OCI-LY3 (cell line): ENCODE measurements at regions not wholly inside any gene's neighbourhood (a gene's known extent, or its start where the extent isn't known, plus 50 kb on each side); places are given as distances from the start of the nearest gene placed in this dataset.

Source experiments
- H2AFZ ChIP-seq: fragments of 200-600, 300-600 bp; shearing (Covaris generic); 2 replicates; pipeline ENCODE4 v1.6.0; 2014; ENCODE audit warnings: antibody characterized with exemption, low read depth, low read length
- H3K27ac ChIP-seq: fragments of 200-600, 300-600 bp; sonication (generic); 2 replicates; pipeline ENCODE4 v1.5.1; 2014; ENCODE audit warnings: mild to moderate bottlenecking, low read length, moderate library complexity, mixed read lengths
- H3K27me3 ChIP-seq: fragments of 200-600, 300-600 bp; sonication (generic); 2 replicates; pipeline ENCODE4 v1.6.1; 2014; ENCODE audit warnings: low read depth, low read length, mixed read lengths
- H3K36me3 ChIP-seq: fragments of 200-600, 300-600 bp; sonication (generic); replicated peaks from 2 replicates; pipeline ENCODE3; 2014; ENCODE audit warnings: low read depth, low read length, mixed read lengths
- H3K4me1 ChIP-seq: fragments of 300-600, 200-600 bp; sonication (generic); 2 replicates; pipeline ENCODE4 v1.6.1; 2014; ENCODE audit warnings: low read length, mixed read lengths
- H3K4me2 ChIP-seq: fragments of 200-600, 300-600 bp; sonication (generic); 2 replicates; pipeline ENCODE4 v1.6.1; 2014; ENCODE audit warnings: low read length, mixed read lengths
- H3K4me3 ChIP-seq: fragments of 300-600, 200-600 bp; sonication (generic); 2 replicates; pipeline ENCODE4 v1.5.1; 2014; ENCODE audit warnings: antibody characterized with exemption, mild to moderate bottlenecking, low read length, moderate library complexity
- H3K79me2 ChIP-seq: fragments of 300-600, 200-600 bp; shearing (Covaris generic); 2 replicates; pipeline ENCODE4 v1.6.1; 2014; ENCODE audit warnings: mild to moderate bottlenecking, low read length, mixed read lengths
- H3K9ac ChIP-seq: fragments of 300-600, 200-600 bp; shearing (Covaris generic); 2 replicates; pipeline ENCODE4 v1.6.0; 2014; ENCODE audit warnings: mild to moderate bottlenecking, low read length, moderate library complexity
- H3K9me3 ChIP-seq: fragments of 200-600, 300-600 bp; shearing (Covaris generic); 2 replicates; pipeline ENCODE4 v1.6.1; 2014; ENCODE audit warnings: low read length, mixed read lengths; ENCODE audit not compliant: insufficient read depth
- H4K20me1 ChIP-seq: fragments of 200-600, 300-600 bp; sonication (generic); 2 replicates; pipeline ENCODE4 v1.6.1; 2016; ENCODE audit warnings: low read length, mixed read lengths; ENCODE audit not compliant: insufficient read depth
- CTCF ChIP-seq: fragments of 200-600, 300-600 bp; sonication (generic); IDR thresholded peaks from 2 replicates; pipeline ENCODE4 v1.5.1; 2014; ENCODE audit warnings: antibody characterized with exemption, low read length, low read depth
- EZH2phosphoT487 ChIP-seq: fragments of 200-600 bp; shearing (Covaris generic); IDR thresholded peaks from 2 replicates; pipeline ENCODE4 v1.6.1; 2018; ENCODE audit warnings: antibody characterized with exemption, mixed run types, low read depth

- Histone ChIP-seq H3K4me2 (no peak overlapping the region), H2AFZ (no peak overlapping the region)
- TF ChIP-seq EZH2phosphoT487 (no peak), CTCF (no peak)
Observed at GRCh38 chr2:142649581-142649980, 227.9 kb upstream of the KYNU start.

GRCh38 chr2:142642650-142643049 lies 234.8 kb upstream of the KYNU start:
- H3K9ac ChIP-seq = no peak overlapping the region
- H4K20me1 ChIP-seq = no peaks in the 10 kb centered on the region
- H3K9me3 ChIP-seq = no peaks in the 10 kb centered on the region
- no peak overlapping the region for H3K4me3 ChIP-seq
- H2AFZ ChIP-seq = no peak overlapping the region
- H3K27ac ChIP-seq = no peak overlapping the region
- H3K36me3 ChIP-seq = no peaks in the 10 kb centered on the region
- TF ChIP-seq CTCF = no peak
- TF ChIP-seq EZH2phosphoT487 = no peak
- H3K27me3 ChIP-seq = no peaks in the 10 kb centered on the region
- H3K79me2 ChIP-seq = no peaks in the 10 kb centered on the region
- H3K4me2 ChIP-seq = no peak overlapping the region
- H3K4me1 ChIP-seq = no peaks in the 10 kb centered on the region

More at GRCh38 chr2:142649581-142649980, 227.9 kb upstream of the KYNU start:
- Histone ChIP-seq H3K4me1 (no peaks in the 10 kb centered on the region), H3K9me3 (no peaks in the 10 kb centered on the region), H3K27me3 (no peaks in the 10 kb centered on the region), H3K4me3 (no peak overlapping the region), H3K9ac (no peak overlapping the region), H4K20me1 (no peaks in the 10 kb centered on the region), H3K79me2 (no peaks in the 10 kb centered on the region), H3K27ac (no peak overlapping the region), H3K36me3 (no peaks in the 10 kb centered on the region)

- Histone ChIP-seq H3K4me1 (no peaks in the 10 kb centered on the region), H3K4me2 (no peak overlapping the region), H3K27me3 (no peaks in the 10 kb centered on the region), H3K27ac (no peak overlapping the region), H4K20me1 (no peaks in the 10 kb centered on the region), H3K79me2 (no peaks in the 10 kb centered on the region), H3K9ac (no peak overlapping the region), H3K4me3 (no peak overlapping the region), H2AFZ (no peak overlapping the region), H3K36me3 (no peaks in the 10 kb centered on the region), H3K9me3 (no peaks in the 10 kb centered on the region)
- TF ChIP-seq CTCF = no peak
Observed at GRCh38 chr2:142629193-142629592, 248.3 kb upstream of the KYNU start.

GRCh38 chr2:142621287-142621686 lies 256.2 kb upstream of the KYNU start:
- Histone ChIP-seq H3K27ac (no peak overlapping the region), H3K4me3 (no peak overlapping the region), H3K27me3 (no peaks in the 10 kb centered on the region), H3K4me2 (no peak overlapping the region), H3K4me1 (no peaks in the 10 kb centered on the region), H3K9ac (no peak overlapping the region), H2AFZ (no peak overlapping the region), H3K79me2 (no peaks in the 10 kb centered on the region), H3K36me3 (no peaks in the 10 kb centered on the region), H4K20me1 (no peaks in the 10 kb centered on the region), H3K9me3 (no peaks in the 10 kb centered on the region)
- no peak for TF ChIP-seq CTCF
- no peak for TF ChIP-seq EZH2phosphoT487
